ENCODE measurements at regions not wholly inside any gene's neighbourhood (a gene's known extent, or its start where the extent isn't known, plus 50 kb on each side); places are given as distances from the start of the nearest gene placed in this dataset.
"Not testable (repeated sequence)": the region's sequence is repeated elsewhere in the genome, so short reads cannot be mapped to it uniquely, and the experiment has no call there.

- DNase-seq (ENCODE audit: low spot score), result no peak
Measured at GRCh38 chr5:106698169-106698568, 972.6 kb downstream of the EFNA5 start.

GRCh38 chr5:106691701-106692100 lies 979.0 kb downstream of the EFNA5 start:
- no peak for DNase-seq (ENCODE audit: low spot score)

GRCh38 chr5:106690585-106690984 lies 980.2 kb downstream of the EFNA5 start:
- no peak for DNase-seq (ENCODE audit: low spot score)

- no peak for DNase-seq (ENCODE audit: low spot score)
Measured at GRCh38 chr5:106680330-106680729, 990.4 kb downstream of the EFNA5 start.

- DNase-seq (ENCODE audit: low spot score), result no peak
Measured at GRCh38 chr5:106677057-106677456, 993.7 kb downstream of the EFNA5 start.

DNA sequence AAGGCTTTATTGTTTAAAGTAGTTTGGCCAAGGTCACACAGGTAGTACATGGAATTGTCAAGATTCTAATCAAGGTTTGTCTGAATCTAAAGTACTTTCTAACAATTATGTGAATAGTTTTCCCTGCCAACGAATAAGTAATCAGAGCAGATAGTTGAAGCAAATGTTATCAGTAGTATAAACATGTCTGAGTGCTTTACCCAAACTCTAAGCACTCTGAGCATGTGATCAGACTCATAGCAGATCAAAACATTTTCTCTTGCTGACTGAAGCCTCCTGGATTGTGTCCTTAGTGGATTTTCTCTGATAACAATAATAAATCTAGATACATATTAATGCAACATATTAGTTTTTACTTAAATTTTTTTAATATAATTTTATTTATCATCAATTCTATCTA lies 995.0 kb downstream of the EFNA5 start:
- no peak for DNase-seq (ENCODE audit: low spot score)

- no peak for DNase-seq (ENCODE audit: low spot score)
Measured at GRCh38 chr5:106673941-106674340, 996.8 kb downstream of the EFNA5 start.

- no peak for DNase-seq (ENCODE audit: low spot score)
Measured at GRCh38 chr5:106661866-106662265, 1008.9 kb downstream of the EFNA5 start.

- DNase-seq (ENCODE audit: low spot score), result no peak
Measured at GRCh38 chr5:106660681-106661080, 1010.1 kb downstream of the EFNA5 start.

DNA sequence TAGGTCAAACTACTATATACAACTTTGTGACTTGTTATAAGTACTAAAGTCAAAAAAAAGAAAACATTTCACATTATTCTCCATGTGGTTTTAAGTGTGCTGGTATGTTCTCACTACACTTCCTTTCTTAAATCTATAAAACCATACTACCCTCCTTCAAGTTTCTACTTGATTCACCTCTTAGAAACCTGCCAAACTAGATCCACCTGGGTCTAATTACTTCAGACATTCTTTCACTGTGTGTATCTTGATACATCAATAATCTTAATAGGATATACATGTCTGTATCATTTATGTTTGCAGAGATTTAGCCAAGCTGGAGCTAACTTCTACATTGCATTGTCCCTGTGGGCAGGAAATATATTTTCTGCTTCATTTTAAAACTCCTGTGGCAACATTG lies 1012.6 kb downstream of the EFNA5 start:
- DNase-seq (ENCODE audit: low spot score), result no peak

GRCh38 chr5:106656821-106657220 lies 1013.9 kb downstream of the EFNA5 start:
- DNase-seq (ENCODE audit: low spot score), result no peak

GRCh38 chr5:106649031-106649430 lies 1021.7 kb downstream of the EFNA5 start:
- DNase-seq (ENCODE audit: low spot score), result no peak

- DNase-seq (ENCODE audit: low spot score), result no peak
Measured at GRCh38 chr5:106648401-106648800, 1022.3 kb downstream of the EFNA5 start.

DNA sequence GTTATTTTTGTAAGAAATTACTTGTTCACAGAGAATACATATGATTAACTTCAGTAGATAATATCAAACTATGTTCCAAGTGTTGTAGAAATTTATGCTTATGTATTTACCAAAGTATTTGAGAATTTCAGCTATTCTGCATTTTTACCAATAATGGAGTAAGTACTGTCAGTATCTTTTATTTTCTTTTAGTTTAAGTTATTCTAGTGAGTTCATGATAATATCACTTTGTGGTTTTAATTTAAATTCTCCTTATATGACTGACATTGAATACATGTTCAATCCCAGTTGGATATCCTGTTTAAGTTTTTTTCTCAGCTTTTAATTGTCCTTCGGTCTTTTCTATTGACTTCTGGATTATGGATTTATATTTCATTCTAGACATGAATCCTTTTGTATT lies 1024.6 kb downstream of the EFNA5 start:
- no peak for DNase-seq (ENCODE audit: low spot score)

GRCh38 chr5:106640511-106640910 lies 1030.2 kb downstream of the EFNA5 start:
- no peak for DNase-seq (ENCODE audit: low spot score)

DNA sequence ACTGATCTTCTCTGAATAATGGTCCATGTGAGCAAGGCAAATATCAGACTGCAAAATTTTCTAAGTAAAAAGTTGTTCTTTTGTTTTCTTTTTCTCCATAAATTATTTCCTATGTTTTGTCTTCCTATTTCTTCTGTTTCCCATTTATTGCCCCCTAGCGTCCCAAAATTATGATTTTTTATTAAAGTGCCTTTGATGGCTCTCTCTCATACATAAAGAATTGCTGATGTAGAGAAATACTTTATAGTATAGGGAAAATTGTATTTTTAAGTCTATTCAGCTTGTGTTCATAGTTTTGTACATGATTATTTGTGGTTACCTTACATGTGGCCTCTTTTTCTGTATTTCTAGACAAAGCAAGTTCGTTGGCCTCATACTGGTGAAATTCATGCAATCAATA lies 1031.2 kb downstream of the EFNA5 start:
- no peak for DNase-seq (ENCODE audit: low spot score)

GRCh38 chr5:106637275-106637674 lies 1033.5 kb downstream of the EFNA5 start:
- no peak for DNase-seq (ENCODE audit: low spot score)

DNA sequence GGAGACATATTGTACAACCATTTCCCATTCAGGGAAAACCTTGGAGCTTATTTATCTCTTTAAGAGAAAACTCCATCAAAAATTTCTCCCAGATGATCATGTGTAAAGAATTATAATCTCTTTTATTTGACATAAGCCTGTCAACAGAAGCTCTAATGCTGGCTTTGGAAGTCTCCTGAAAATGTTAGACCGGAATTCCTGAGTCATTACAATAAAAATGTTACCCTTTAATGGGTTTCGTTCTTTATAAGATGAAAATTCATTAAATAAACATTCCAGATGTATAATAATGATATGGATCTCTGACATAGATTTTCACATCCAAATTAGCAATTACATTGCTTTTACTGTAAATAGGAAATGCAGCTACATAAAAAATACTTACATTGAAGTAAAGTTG lies 1036.4 kb downstream of the EFNA5 start:
- no peak for DNase-seq (ENCODE audit: low spot score)

- DNase-seq (ENCODE audit: low spot score), result no peak
Measured at GRCh38 chr5:106633825-106634224, 1036.9 kb downstream of the EFNA5 start.

GRCh38 chr5:106628456-106628855 lies 1042.3 kb downstream of the EFNA5 start:
- not testable (repeated sequence) for DNase-seq (ENCODE audit: low spot score)

- no peak for DNase-seq (ENCODE audit: low spot score)
Measured at GRCh38 chr5:106610041-106610440, 1060.7 kb downstream of the EFNA5 start.

- no peak for DNase-seq (ENCODE audit: low spot score)
Measured at GRCh38 chr5:106601620-106602019, 1069.1 kb downstream of the EFNA5 start.

GRCh38 chr5:106600803-106601202 lies 1069.9 kb downstream of the EFNA5 start:
- DNase-seq (ENCODE audit: low spot score), result no peak

DNA sequence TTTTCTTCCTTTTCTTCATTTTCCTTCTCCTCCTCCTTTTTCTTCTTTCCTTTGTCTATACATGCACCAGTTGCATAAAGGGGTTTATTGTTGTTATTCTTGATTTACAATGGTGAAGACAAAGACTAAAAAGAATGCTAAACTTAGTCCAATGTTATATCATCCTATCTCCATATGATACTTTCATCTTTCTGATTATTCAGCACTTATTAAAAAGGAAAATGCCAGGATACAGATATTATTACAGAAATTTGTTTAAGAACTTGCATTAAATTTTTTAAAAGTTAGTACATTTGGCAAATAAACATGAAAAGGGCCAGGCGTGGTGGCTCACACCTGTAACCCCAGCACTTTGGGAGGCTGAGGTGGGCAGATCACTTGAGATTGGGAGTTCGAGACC lies 1074.9 kb downstream of the EFNA5 start:
- DNase-seq (ENCODE audit: low spot score), result no peak

DNA sequence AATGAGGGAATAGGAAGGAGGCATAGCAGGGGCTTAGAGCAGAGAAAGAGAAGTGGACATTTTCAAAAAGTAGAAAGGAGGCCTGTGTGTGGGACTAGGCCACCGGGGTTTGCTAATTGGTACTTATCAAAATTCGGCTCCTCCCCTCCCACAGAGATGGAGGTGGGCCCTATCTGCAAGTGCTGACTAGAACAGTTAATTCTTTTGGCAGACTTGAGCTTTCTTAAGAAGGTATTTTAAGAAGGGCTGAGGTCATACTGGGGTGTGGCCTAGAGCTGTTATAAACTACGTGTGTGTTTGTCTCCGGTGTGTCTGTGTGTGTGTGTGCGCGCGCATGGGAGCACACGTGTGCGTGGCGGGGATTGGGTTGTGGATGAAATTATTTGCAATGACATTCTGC lies 1086.5 kb downstream of the EFNA5 start:
- DNase-seq (ENCODE audit: low spot score), result no peak

All from ecto neural progenitor cell (in vitro differentiated cells).